Endothelial cell of umbilical vein (primary cell): ENCODE measurements at regions not wholly inside any gene's neighbourhood (a gene's known extent, or its start where the extent isn't known, plus 50 kb on each side); places are given as distances from the start of the nearest gene placed in this dataset.

Experiments used
- EZH2 ChIP-seq: IDR thresholded peaks from 2 replicates; pipeline ENCODE4 v1.6.1; 2012; ENCODE audit warnings: borderline replicate concordance, low read depth, mild to moderate bottlenecking, moderate library complexity, low read length, inconsistent platforms; ENCODE audit not compliant: severe bottlenecking
- MAX ChIP-seq: IDR thresholded peaks from 2 replicates; pipeline ENCODE4 v1.6.1; 2011; ENCODE audit not compliant: insufficient read depth, insufficient read length
- MYC ChIP-seq: IDR thresholded peaks from one replicate; pipeline ENCODE4 v1.6.1; 2011; ENCODE audit warnings: mild to moderate bottlenecking, low read depth, low read length
- POLR2A ChIP-seq: IDR thresholded peaks from 2 replicates; pipeline ENCODE4 v1.6.1; 2012; ENCODE audit warnings: low read depth, mild to moderate bottlenecking, control low read depth, low read length
- POLR2AphosphoS5 ChIP-seq: IDR thresholded peaks from 2 replicates; pipeline ENCODE4 v1.6.1; 2012; ENCODE audit warnings: low read depth, mild to moderate bottlenecking, control low read depth, low read length, moderate library complexity; ENCODE audit not compliant: insufficient read depth
- TF ChIP-seq, protein P1 (sequence below), 2 donors: IDR thresholded peaks; 1 replicate in 1 of 2; 2 replicates in 1 of 2; pipeline ENCODE4 v1.5.1; 2011; ENCODE audit warnings: low read length in 2 of 2, mild to moderate bottlenecking in 2 of 2, moderate library complexity in 2 of 2, control low read depth in 1 of 2, inconsistent platforms in 1 of 2, low read depth in 1 of 2; ENCODE audit not compliant: insufficient read depth in 1 of 2; ENCODE audit errors: extremely low read depth in 1 of 2

DNA sequence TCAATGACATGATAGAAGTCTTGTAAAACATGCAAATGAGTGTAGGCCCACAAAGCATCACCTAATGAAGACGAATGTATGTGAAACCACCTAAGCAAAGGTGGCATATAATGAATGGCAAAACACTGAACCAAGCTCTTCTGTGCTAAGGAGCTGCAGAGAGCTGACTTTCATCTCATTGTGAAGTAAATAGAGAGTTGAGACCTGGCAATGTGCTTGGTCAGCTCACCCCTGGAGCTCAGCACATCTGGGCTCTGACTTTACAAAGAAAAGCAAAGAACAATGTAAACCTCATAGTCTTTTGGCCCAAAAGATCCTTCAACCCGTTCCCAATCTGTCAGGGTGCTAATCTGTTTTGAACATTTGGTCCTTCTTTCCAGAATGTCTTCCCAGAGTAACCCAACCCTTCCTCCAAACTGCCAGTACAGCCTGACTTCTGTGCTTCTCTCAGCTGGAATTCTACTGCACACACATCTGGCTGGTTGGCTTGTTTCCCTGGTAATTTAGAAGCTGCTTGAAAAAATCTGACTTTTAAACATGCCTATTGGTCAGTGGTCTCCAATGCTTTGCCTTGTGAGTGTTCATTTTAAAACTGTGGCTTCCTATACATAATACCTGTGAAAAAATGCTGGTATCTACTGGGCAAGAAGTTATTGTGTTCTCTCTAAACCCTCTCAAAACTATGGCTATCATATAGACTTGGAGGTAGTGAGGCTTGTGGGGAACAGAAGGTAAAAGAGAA, 101.7 kb downstream of the CD200R1L start:
- TF ChIP-seq, protein P1, sequence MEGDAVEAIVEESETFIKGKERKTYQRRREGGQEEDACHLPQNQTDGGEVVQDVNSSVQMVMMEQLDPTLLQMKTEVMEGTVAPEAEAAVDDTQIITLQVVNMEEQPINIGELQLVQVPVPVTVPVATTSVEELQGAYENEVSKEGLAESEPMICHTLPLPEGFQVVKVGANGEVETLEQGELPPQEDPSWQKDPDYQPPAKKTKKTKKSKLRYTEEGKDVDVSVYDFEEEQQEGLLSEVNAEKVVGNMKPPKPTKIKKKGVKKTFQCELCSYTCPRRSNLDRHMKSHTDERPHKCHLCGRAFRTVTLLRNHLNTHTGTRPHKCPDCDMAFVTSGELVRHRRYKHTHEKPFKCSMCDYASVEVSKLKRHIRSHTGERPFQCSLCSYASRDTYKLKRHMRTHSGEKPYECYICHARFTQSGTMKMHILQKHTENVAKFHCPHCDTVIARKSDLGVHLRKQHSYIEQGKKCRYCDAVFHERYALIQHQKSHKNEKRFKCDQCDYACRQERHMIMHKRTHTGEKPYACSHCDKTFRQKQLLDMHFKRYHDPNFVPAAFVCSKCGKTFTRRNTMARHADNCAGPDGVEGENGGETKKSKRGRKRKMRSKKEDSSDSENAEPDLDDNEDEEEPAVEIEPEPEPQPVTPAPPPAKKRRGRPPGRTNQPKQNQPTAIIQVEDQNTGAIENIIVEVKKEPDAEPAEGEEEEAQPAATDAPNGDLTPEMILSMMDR (IDR thresholded peaks at IDR 0.05; ENCODE audit: extremely low read depth in 1 of 2, insufficient read depth in 1 of 2, low read depth in 1 of 2, low read length in 2 of 2), result no peak
- TF ChIP-seq POLR2A (no peak), POLR2AphosphoS5 (no peak), EZH2 (no peak), MAX (no peak), MYC (no peak)
